CD4-positive, alpha-beta T cell treated with Interleukin-4 for 1 hour (primary cell): ENCODE measurements at regions not wholly inside any gene's neighbourhood (a gene's known extent, or its start where the extent isn't known, plus 50 kb on each side); places are given as distances from the start of the nearest gene placed in this dataset.

ENCODE experiments used
- DNase-seq, 2 donors: peaks; one replicate each; pipeline ENCODE4 v3.0.0-alpha.2; 2020 to 2022

DNA sequence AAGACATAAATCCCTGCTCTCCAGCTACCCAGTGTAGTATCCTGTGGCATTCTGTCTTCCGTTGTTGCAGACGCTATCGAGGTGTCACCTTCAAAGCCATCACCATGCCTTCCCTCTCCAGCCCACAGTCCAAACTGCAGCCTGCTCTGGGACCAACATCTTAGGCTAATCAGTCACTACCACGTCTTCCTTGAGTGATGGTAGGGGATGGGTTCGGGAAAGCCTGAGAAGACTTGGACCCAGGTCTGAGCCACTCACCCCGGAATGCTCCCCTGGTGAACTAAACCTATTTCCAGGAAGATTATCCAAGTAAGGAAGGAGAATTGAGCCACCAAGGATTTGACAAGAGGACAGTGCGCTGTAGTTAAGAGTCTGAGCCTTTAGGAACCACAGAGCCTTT, 52.9 kb upstream of the IRX1 start:
- DNase-seq: no peak

DNA sequence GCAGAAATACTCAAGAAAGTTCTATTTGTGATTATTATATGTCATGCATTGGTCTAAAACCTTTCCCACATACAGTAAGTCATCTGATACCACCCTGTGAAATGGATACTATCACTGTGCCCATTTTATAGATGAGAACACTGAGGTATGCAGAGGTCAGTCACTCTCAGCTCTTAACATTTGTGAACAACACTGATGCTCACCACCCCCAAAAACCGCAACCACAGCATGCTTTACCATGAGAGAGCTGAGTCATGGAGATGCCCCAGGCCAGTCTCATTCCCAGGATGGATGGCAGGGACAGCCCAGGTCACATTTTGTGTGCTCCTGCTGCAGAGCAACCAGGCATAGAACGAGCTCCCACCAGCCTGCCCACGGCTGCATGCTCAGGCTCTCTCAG, 53.5 kb upstream of the IRX1 start:
- DNase-seq: no peak

DNA sequence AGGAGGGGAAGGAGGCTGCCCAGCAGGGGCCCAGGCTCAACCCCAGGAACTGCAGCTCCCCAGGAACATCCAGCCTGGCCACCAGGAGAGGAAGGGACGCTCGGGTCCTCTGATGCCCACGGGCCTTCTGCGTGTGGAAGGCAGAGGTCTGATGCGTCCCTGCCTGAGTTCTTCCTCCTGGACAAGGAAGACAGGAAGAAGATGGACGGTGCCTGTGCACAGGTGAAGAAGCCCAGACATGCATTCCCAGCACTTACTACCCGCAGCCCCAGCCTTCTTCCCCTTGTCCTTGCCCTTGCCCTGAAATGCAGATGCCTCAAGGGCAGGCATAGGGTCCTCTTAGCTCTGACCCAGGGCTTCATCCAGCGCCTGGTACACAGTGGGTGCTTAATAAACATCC, 56.7 kb upstream of the IRX1 start:
- DNase-seq: no peak

DNA sequence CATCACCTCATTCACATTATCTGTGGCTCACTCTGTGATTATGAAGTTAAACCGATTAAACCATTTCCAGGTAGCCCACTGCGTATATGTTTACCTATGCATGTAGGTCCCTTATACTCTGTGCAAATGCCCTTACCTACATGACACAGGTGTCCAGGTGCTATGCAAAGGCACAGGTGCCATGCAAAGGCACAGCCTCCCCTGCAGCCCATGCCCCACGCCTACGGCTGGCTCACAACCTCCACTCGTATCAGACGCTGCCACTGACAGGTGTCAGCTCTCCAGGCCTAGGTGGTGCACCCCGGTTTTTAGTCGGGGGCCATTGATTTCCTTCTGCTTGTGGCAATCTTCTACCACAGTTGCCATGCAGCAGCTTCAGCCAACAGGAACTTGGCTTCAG, 57.7 kb upstream of the IRX1 start:
- DNase-seq: no peak

DNA sequence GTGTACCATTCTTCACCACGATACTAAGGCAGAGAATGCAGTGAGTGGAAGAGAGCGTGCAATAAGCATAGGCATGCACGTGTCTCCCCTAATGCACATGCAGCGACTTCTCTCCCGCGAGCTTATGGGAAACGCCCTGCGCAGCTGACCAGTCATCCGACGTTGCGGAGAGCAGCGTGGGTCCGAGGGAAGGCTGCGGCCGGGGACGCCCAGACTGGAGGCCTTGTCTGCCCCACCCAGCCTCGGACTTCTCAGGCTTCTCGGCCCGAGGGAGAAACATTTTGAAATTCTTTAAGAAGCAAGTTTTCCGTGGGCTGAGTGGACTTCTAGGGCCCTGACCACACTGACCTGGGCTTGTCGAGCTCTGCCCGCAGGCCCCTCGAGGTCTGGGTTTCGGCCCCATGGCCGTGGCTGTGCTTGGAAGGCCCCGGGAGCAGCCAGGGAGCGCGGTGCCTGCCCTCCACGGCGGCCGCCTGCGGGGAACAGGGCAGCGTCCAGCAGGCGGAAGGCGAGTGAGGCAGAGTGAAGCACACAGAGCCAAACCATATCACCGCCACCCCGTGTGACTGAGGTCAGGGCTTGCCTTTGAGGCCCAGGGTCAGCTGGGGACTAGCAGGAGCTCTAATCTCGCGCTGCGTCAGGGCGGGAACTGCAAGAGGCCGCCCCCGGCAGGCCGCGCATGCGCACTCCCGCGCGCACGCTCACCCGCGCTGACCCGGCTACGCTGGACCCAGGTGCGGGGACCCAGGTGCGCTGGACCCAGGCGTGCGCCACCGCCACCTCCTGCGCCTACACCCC, 60.0 kb upstream of the IRX1 start:
- DNase-seq: no peak

DNA sequence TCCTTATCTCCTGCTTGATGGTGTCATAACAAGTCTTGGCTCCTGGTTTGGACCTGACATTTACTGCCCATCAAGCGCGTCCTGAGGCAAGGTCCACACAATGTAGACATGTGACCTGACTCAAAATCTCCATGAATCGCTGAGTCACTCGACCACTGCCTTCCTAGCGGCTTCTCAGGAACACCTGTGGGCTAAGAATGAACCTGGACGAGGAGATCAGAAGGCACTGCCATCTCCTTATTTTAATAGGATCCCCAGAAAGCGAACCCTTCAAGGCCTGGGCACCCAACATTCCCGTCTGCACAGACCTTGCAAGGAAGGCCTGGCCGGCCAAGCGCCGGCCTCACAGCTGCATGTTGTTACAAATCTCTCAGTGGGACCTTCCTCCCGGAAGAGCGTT, 60.6 kb upstream of the IRX1 start:
- DNase-seq: no peak

DNA sequence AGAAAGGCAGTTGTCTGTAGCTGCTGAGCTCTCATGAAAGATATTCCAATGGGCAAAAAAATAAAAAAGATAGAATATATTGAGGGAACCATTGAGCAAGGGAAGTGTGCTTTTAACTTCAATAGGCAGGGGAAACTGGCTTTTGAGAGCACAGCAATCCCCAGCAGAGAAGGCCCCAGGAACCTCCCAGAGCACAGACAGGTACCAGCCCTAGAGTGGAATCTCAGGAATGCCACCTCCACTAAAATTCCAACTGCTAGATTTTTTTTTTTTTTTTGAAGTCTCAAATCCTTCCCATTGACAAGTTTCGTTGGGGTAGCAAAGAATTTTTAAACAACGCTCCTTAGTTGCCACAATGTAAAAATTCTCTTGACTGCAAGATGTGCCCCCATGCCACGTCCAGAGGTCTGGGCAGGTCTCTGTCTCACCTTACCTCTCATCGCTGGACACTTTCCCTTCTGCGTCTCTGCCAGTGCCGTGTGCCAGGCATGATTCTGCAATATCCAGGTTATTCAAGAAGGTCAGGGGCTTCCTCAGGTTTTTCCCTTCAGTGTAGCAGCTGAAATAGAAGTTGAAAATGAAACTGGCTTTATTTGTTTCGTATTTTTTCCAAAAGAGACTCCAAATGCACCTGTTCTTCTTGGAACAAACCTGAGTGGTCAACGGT, 64.2 kb upstream of the IRX1 start:
- DNase-seq: no peak

DNA sequence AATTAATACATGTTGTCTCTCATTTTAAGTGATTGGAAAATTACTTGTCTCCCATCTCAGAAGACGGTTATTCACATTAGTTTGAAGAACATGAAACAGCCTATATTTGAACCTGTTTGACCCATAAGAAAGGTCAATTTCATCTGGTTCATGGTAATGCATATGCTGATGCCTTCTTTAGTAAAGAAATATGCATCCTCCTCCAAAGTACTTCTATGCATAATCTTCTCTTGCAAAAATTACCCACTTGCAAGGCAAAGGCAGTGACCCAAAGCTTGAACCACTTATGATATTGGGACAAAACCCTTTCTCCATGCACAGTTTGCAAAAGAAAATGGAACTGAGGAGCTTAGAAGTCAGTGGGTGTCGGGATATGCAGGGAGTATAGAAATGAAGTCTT, 65.4 kb upstream of the IRX1 start:
- no peak for DNase-seq

DNA sequence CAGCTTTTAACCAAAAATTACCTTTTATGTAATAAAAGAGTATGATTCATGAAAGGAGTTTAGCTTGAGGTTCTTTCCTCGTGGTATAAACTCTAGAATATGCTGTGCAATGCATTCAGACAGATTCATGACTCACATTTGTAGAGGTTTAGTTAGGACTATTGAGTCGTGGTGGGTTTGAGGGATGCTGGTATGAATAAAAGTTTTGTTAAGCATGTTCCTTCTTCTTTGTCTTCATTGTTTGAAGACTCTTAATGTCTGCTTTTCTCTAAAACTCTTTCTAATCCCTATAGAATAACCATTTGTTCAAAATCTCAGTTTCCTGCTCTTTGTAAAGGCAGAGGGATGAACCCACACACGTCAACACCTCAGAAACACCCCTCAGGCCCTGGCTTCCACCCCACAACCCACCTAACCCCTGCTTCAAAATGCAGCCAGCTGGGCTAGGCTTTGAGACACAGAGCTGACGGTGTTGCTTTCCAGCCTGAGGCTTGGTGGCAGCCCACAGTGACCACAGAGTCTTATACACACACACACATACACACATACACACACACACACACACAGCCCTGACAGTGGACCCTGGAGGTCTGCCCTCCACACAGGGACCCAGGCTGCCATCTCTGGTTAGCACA, 69.0 kb upstream of the IRX1 start:
- DNase-seq: no peak

DNA sequence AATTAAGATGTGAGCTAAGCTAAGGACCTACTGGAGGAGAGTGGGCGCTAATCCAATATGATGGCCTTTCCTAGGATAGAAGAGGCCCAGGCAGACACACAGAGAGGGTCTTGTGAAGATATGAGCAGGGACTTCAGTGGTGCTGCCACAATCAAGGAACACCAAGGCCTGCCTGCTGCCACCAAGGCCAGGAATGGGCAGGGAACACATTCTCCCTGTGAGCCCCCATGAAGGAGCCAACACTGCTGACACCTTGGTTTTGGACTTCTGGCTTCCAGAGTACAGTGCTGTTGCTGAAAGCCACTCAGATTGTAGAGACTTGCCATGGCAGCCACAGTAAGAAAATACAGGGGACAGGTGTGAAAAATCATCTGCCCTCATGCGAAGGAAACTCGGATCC, 73.1 kb upstream of the IRX1 start:
- no peak for DNase-seq

DNA sequence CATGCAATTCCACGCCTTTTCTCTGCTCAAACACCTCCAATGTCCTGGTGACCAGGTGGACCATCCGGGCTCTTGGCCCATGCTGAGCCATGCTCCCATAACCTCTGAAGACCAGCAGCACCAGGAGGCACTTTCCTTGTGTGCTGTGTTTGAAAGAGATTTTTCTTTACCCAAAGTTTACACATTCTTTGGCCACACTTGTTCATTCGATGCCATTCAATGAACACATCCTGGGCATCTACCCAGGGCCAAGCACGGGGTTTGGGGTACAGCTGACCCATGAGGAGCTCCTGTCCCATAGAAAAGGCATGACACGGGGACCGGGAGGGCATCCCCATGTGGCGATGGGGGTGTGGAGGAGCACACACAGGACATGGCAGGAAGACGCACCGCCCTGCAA, 77.1 kb upstream of the IRX1 start:
- DNase-seq: no peak

DNA sequence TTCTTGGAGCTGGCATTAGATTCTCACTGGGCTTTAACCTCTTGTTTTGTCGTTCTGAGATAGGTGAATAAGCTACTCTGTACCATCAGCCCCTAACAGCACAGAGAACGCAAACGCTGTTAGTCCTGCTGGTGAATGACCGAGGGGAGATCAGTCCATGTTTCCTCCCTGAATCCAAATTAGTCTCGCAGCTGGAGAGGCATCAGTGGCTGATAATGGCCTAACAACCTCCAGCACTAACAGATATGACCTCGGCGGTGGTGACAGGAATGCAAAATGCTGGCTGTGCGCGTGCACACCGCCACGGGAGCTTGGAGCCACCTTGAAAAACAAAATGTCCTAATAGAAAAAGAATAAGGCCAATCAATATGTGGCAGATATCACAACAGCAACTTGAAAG, 77.6 kb upstream of the IRX1 start:
- no peak for DNase-seq

DNA sequence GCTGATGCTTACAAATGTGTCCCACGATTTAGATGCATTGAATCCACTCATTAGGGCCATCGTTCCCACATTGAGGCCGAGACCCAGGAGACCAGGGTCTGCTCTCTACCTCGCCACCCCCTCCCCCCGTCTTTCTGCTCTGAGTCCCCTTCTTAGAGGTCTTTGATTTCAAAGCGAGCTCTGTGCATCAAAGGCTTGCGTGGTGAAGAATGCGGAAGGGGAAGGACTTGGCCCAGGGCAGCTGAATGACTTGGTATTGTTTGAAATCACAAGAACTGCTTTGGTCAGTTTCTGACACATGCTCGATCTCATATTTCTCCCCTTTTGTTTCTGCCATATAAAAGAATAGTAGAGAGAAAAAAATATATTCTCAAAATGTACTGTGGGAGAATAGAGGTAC, 78.3 kb upstream of the IRX1 start:
- DNase-seq: no peak

DNA sequence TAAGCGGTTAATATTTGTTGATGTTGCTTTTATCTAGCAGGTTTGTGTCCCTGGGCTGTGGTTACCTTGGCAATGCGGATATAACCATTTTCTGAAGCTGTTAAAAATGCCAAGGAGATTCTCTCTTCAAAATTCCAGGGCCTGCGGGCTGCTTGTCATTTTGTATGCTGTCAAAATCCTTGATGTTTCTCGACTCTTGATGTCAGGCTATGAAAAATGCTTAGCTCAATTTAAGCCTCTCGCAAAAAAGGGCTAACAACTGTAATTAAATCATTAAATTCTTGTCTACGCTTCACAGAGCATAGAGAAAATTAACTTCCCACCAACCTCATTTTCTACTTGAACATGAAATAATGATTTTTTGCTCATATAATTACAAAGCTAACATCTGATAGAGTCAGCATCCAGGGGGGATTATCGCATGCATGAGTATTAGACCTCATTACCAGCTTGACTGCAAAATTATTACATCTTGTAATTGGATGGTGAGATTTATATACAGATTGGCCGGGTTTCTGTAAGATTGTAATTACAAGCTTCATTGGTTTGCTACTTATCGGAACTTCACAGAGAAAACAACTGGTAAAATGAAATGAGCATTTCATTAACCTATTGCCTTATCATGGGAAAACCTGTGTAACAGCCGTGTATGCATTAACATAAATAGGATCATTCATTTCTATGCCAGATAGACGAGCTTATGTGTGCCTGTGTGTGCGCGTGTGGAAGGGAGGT, 83.1 kb upstream of the IRX1 start:
- no peak for DNase-seq

DNA sequence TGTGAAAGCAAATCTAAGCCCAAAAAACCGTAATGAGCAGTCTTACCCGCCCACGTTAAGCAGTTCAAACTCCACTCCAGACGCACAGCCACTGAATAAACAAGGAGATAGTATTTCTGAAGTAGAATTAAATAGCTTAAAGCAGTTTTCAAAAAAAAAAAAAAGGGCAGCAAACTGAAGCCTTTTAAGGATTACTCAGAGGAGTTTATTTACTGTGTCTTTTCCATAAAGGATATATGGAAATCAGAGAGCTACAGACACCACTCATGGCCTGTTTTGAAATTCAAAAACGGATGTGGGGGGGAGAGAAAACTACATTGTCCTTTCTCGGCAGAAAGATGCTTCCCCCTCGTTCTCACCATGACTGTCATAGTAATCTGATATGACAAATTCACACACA, 83.7 kb upstream of the IRX1 start:
- no peak for DNase-seq

DNA sequence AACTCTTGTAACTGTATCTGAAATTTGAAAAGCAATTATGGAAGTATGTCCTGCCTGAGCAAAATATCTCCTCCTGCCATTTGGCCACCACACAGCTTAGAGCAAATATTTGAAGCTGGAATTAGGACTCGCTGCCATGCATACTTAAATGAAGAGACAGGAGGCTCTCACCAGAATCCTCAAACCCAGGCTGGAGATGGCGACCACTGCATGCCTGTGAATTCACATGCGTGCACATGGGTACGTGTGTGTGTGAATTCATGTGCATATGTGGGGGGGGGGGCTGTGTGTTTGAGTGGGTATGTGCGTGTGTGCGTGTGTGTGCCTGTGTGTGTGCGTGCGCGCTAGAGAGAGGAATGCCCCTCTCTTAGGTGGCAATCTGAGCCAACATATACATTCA, 84.1 kb upstream of the IRX1 start:
- DNase-seq: no peak

DNA sequence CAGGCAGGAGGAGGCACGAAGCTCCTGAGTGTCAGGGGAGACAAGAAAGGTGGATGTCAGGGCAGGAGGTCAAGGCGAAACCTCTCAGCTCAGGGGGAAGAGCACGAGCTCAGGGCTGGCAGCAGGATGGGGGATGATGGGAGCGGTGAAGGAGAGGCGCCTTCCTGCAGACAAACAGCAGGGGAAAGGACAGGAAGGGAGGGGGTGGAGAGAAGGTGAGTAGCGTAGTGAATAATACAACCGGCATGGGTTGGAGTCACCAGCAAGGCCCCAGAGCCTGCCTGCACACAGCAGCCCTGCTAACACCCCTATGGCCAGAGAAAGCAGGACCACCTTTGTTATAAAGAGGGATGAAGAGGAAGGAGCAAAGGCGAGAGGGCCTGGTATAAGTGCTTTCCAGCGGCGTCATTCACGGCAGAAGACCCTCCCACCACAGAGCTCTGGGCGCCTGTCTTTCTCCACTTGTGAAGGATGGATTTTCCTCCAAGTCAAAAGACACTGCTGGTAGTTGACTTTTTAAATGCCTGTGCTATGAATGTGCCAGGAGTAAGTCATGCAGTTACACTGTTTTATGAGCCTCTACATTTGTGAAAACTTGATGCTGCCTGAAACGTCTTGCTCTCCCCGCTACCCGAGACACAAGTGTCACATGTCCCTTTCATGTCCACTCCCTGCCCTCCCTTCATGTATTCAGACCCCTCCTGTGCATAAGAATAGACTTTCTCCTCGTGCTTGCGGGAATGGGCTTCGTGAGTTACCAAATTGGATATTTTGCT, 84.8 kb upstream of the IRX1 start:
- DNase-seq: no peak

DNA sequence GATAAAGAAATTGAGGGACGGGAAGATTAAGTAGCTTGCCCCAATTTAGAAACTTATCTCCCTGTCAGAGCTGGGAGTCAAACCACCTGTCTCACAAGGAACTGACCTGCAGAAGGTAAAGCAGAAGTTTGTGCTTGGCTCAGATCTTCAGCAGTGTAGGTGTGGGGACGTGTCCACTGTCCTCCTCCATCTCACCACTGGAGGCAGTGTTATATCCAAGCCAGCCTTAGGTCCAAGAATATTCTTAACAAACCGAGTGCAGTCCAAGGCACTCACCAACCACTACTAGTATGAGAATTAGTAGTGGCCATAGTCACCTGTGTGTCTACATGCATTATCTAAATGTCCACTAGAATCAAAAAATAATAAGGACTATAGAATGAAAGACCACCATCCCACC, 86.3 kb upstream of the IRX1 start:
- DNase-seq: no peak

DNA sequence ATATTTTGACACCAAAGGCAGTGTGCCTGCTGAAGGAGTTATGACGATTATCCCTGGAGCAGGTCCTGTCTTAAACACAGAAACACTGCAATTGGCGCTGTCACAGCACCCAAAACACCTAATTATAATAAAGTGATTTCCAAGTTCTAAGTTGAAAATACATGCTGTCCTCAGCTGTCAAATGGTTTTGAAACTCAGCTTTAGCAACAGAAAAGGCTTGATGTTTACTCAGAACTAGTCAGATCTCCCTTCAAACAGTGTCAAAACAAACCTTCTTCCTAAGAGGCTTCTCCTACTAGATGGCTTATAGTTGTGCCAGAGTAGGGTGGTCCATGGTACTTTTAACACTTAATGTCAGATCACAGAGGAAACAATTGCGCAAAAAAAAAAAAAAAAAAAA, 87.2 kb upstream of the IRX1 start:
- no peak for DNase-seq

DNA sequence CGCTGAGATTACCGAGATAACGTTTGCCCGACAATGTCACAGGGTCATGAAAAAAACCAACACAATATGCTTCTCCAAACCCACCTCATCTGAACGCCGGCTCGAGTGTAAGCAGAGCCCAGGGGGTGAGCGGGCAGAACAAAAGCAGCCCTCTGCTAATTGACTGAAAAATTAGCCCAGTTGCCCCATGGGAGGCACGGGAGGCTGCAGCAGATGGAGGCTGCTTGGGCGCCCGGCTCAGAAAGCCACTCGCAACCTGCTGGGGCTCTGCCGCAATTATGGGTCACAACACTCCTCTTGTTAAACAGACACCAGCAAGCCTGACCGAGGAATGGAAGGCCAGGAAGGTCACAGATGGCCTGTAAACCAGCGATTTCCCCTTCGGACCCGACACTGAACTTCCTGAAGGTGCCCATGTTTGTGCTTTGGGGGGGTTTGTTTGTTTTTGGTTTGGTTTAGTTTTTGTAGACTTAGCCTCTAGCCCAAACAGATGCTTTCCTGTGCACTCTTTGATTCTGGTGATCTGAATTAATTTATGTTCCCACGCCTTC, 104.6 kb upstream of the IRX1 start:
- no peak for DNase-seq

DNA sequence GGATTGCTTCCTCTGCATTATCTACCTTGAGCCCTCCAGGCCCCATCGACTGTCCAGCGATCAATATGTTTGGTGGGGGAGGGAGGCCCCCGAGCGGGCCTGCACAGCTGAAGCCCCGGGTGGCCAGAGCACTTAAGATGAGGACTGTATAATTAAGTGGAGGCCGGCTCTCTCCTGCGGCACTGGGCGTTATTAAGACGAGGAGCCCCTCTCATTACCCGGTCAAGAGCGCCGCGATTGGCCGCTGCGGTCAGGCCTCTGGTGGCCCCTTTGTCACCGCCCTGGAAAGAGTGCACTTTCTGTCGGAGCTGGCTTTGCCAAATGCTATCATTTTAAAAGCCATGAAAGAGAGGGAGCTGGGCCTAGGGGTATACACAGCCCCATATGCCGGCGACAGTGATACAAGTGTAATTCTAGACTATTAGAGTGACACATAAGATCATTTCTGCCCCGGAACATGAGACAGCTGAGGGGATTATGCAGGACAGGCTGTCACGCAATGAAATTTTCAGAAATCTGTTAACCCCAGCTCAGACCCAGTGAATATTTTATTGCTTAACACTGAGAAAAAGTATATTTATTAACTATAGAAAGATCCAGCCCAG, 106.3 kb upstream of the IRX1 start:
- no peak for DNase-seq

DNA sequence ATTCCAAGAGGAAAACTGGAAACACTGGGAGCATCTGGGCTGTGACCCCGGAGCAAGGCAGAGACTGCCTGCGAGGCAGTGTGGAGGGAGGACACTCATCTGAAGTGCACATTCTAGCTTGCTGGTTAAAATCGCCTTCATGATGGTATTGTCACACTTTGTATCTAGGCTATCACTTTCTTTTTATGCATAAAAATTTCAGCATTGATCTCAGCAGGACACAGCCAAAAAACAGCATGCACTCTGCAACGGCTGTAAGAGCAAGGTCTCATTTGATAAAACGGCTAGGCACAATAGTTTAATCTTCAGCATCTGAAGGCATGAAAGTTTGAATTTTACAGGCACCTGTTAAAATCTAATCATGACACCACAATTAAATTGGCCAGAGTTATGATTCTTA, 110.8 kb upstream of the IRX1 start:
- DNase-seq: no peak
